A549 (cell line): ENCODE measurements at regions not wholly inside any gene's neighbourhood (a gene's known extent, or its start where the extent isn't known, plus 50 kb on each side); places are given as distances from the start of the nearest gene placed in this dataset.

Experiments
- CTCF ChIP-seq: fragments of >200 bp; sonication (Bioruptor Twin); formaldehyde crosslinking; IDR thresholded peaks from 3 replicates; pipeline ENCODE4 v1.5.1; 2016
- MAFK ChIP-seq: fragments of 450-650 bp; IDR thresholded peaks from 2 replicates; pipeline ENCODE4 v1.6.1; 2014; ENCODE audit not compliant: partially characterized antibody
- RAD21 ChIP-seq, 2 experiments: fragments of >200 bp in 1 of 2; sonication (Bioruptor Twin) in 1 of 2; formaldehyde crosslinking in 1 of 2; IDR thresholded peaks in 1 of 2; conservative IDR thresholded peaks in 1 of 2; 2 replicates in 1 of 2; 3 replicates in 1 of 2; pipeline ENCODE4 v1.6.1; 2012 to 2018; ENCODE audit warnings: inconsistent platforms in 1 of 2
- REST ChIP-seq: fragments of 200-600 bp; sonication (generic); IDR thresholded peaks from 2 replicates; pipeline ENCODE4 v1.6.1; 2016; ENCODE audit warnings: antibody characterized with exemption, mild to moderate bottlenecking, moderate library complexity
- ZSCAN20 ChIP-seq: fragments of 250-450 bp; sonication (Bioruptor Pico); IDR thresholded peaks from 2 replicates; pipeline ENCODE4 v1.8.0; 2022; ENCODE audit warnings: mild to moderate bottlenecking, moderate library complexity

- TF ChIP-seq REST (no peak), RAD21 (conservative IDR thresholded peaks at IDR 0.05 in 1 of 2, IDR thresholded peaks at IDR 0.05 in 1 of 2) (no peak), MAFK (no peak), CTCF (no peak), ZSCAN20 (CRISPR knock-in tag) (no peak)
Observed at GRCh38 chr6:14704383-14705271, 541.2 kb upstream of the JARID2 start.
